Upper lobe of left lung (tissue), 4 donors: ENCODE measurements at regions not wholly inside any gene's neighbourhood (a gene's known extent, or its start where the extent isn't known, plus 50 kb on each side); places are given as distances from the start of the nearest gene placed in this dataset.

Experiments
- CTCF ChIP-seq, 6 experiments: fragments of 450-650 bp in 4 of 6; fragments of 200-600 bp in 2 of 6; sonication (generic) in 2 of 6; IDR thresholded peaks; one replicate each; pipeline ENCODE4 v1.5.1; 2016 to 2019; ENCODE audit warnings: antibody characterized with exemption in 6 of 6
- EP300 ChIP-seq, 4 donors: sonication (generic); formaldehyde crosslinking; IDR thresholded peaks; one replicate each; pipeline ENCODE4 v1.5.1; 2017; ENCODE audit warnings: antibody characterized with exemption in 4 of 4, control low read depth in 2 of 4
- POLR2A ChIP-seq, 4 donors: fragments of 450-650 bp; IDR thresholded peaks; one replicate each; pipeline ENCODE4 v1.5.1; 2016 to 2017; ENCODE audit warnings: antibody characterized with exemption in 4 of 4, mild to moderate bottlenecking in 2 of 4
- POLR2AphosphoS5 ChIP-seq, 2 donors: sonication (generic); formaldehyde crosslinking; IDR thresholded peaks; one replicate each; pipeline ENCODE4 v1.5.1; 2017; ENCODE audit warnings: antibody characterized with exemption in 2 of 2

DNA sequence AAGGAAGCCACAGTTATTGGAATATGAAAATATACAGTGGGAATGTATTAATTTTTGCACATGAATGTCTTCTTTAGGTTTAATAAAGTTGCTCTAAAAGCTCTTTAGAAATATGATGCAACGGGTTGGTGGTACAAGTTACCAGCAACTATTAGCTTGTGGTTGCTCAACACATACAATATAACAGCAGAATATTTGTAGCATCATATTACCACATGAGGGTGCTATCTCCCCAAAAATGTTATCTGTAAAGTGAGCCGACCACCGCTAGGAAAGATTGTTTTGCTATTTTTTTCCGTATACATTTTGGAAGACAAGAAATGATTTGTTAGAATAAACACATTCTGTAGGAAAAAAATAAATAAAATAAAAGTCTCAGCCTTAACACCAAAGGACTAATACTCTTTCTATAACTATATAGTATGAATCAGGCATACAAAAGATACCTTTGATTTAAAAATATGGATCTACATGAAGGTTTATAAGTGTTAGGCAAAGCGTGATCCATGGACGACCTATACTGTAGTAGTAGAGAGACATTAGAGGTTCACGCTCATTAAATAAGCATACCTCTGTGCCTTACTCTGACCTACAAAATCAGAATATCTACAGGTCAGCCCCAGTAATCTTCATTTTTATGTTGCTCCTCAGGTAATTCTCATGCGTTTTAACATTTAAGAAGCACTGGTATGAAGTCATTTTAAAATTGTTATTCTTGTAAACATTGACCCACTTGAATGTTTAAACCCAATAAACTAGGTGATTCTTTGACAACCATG is 1110.6 kb upstream of the ACVR2A start:
- TF ChIP-seq CTCF (IDR thresholded peaks at IDR 0.05), result peak in 4 of 6 experiments; percentile 12 to 56 (median 48)
- TF ChIP-seq POLR2A (IDR thresholded peaks at IDR 0.05), result no peak
- TF ChIP-seq EP300 (IDR thresholded peaks at IDR 0.05), result no peak
- no peak for TF ChIP-seq POLR2AphosphoS5 (IDR thresholded peaks at IDR 0.05)
